GM23248 (cell line): ENCODE measurements at regions not wholly inside any gene's neighbourhood (a gene's known extent, or its start where the extent isn't known, plus 50 kb on each side); places are given as distances from the start of the nearest gene placed in this dataset.

Source experiments
- DNase-seq: peaks from one replicate; pipeline ENCODE4 v3.0.0-alpha.2; 2015
- H2AFZ ChIP-seq: fragments of 200-600 bp; sonication (generic); 2 replicates; pipeline ENCODE4 v1.6.1; 2016; ENCODE audit warnings: antibody characterized with exemption
- H3F3A ChIP-seq: fragments of 200-600 bp; sonication (generic); 2 replicates; pipeline ENCODE4 v1.6.1; 2016; ENCODE audit warnings: mild to moderate bottlenecking, antibody characterized with exemption, mixed run types; ENCODE audit not compliant: insufficient read depth
- H3K27ac ChIP-seq: fragments of 200-600 bp; sonication (generic); 2 replicates; pipeline ENCODE4 v1.5.1; 2016; ENCODE audit warnings: mild to moderate bottlenecking
- H3K27me3 ChIP-seq: fragments of 200-600 bp; sonication (generic); replicated peaks from 2 replicates; pipeline ENCODE4 v1.6.1; 2016; ENCODE audit warnings: mild to moderate bottlenecking; ENCODE audit not compliant: insufficient read depth
- H3K36me3 ChIP-seq: fragments of 200-600 bp; sonication (generic); 2 replicates; pipeline ENCODE4 v1.6.1; 2016; ENCODE audit warnings: low read depth, mild to moderate bottlenecking
- H3K4me1 ChIP-seq: fragments of 200-600 bp; sonication (generic); 2 replicates; pipeline ENCODE4 v1.6.1; 2016; ENCODE audit warnings: mild to moderate bottlenecking; ENCODE audit not compliant: insufficient read depth
- H3K4me2 ChIP-seq: fragments of 200-600 bp; sonication (generic); one replicate; pipeline ENCODE4 v1.6.1; 2016; ENCODE audit warnings: mild to moderate bottlenecking; ENCODE audit not compliant: unreplicated experiment
- H3K4me3 ChIP-seq: fragments of 200-600 bp; sonication (generic); 2 replicates; pipeline ENCODE4 v1.5.1; 2016; ENCODE audit warnings: mild to moderate bottlenecking
- H3K79me2 ChIP-seq: fragments of 200-600 bp; sonication (generic); 2 replicates; pipeline ENCODE4 v1.6.1; 2016; ENCODE audit warnings: mild to moderate bottlenecking; ENCODE audit not compliant: insufficient read depth
- H3K9ac ChIP-seq: fragments of 200-600 bp; sonication (generic); 2 replicates; pipeline ENCODE4 v1.6.1; 2016; ENCODE audit warnings: mild to moderate bottlenecking
- H3K9me2 ChIP-seq: fragments of 200-600 bp; sonication (generic); 2 replicates; pipeline ENCODE4 v1.6.1; 2016; ENCODE audit warnings: mixed run types, mild to moderate bottlenecking, moderate library complexity; ENCODE audit not compliant: insufficient read depth
- H3K9me3 ChIP-seq: fragments of 200-600 bp; sonication (generic); one replicate; pipeline ENCODE4 v1.6.1; 2017; ENCODE audit warnings: low read depth
- H4K20me1 ChIP-seq: fragments of 200-600 bp; sonication (generic); 2 replicates; pipeline ENCODE4 v1.6.0; 2016; ENCODE audit not compliant: insufficient read depth
- EZH2 ChIP-seq: fragments of 200-600 bp; sonication (generic); IDR thresholded peaks from 2 replicates; pipeline ENCODE4 v1.6.1; 2018; ENCODE audit warnings: antibody characterized with exemption, mild to moderate bottlenecking; ENCODE audit not compliant: insufficient read depth, poor library complexity, severe bottlenecking
- EZH2phosphoT487 ChIP-seq: fragments of 200-600 bp; sonication (generic); IDR thresholded peaks from 2 replicates; pipeline ENCODE4 v1.6.1; 2018; ENCODE audit warnings: antibody characterized with exemption, moderate library complexity, mild to moderate bottlenecking, low read depth; ENCODE audit not compliant: insufficient read depth
- WGBS, 2 experiments: methylation state at CpG; one replicate each; pipeline ENCODE4 v1.1.6; 2015 to 2017; ENCODE audit warnings: low lambda C conversion rate in 2 of 2, low coverage in 1 of 2; ENCODE audit errors: missing lambda C conversion rate in 2 of 2; 5-methylcytosine and 5-hydroxymethylcytosine counted together
- in situ Hi-C: fragments of 300-500 bp; cut with MboI; formaldehyde crosslinking; loops from 2 replicates; pipeline ENCODE4 v1.15.0; 2020

GRCh38 chr4:106746451-106746850 is 289.7 kb downstream of the DKK2 start:
- DNase-seq, result peak; percentile 80
- TF ChIP-seq EZH2phosphoT487, result no peak
- H3K27ac ChIP-seq, result peak overlapping the region; percentile 47

GRCh38 chr4:106738121-106738520 is 298.0 kb downstream of the DKK2 start:
- no peak overlapping the region for H3K9ac ChIP-seq
- H3K4me3 ChIP-seq, result no peak overlapping the region
- no peaks in the 10 kb centered on the region for H4K20me1 ChIP-seq
- H3K79me2 ChIP-seq, result no peaks in the 10 kb centered on the region
- no peaks in the 10 kb centered on the region; the same call in 1 of the 2 replicates for H3K9me2 ChIP-seq
- WGBS, 2 experiments, result 74 to 76% methylated on average over 5 of the region's 5 CpGs
- no peaks in the 10 kb centered on the region for H3K27me3 ChIP-seq
- no peak overlapping the region for H3K27ac ChIP-seq
- no peaks in the 10 kb centered on the region for H3F3A ChIP-seq
- H3K4me2 ChIP-seq, result no peak overlapping the region
- H2AFZ ChIP-seq, result no peak overlapping the region
- no peaks in the 10 kb centered on the region for H3K36me3 ChIP-seq
- TF ChIP-seq EZH2, result no peak
- no peak for TF ChIP-seq EZH2phosphoT487
- in situ Hi-C loops, result no loop called here
- DNase-seq, result no peak
- H3K4me1 ChIP-seq, result no peaks in the 10 kb centered on the region
- no peaks in the 10 kb centered on the region for H3K9me3 ChIP-seq

More at GRCh38 chr4:106746451-106746850, 289.7 kb downstream of the DKK2 start:
- Histone ChIP-seq H3K9me3 (no peaks in the 10 kb centered on the region), H3K27me3 (no peaks in the 10 kb centered on the region), H3K79me2 (no peaks in the 10 kb centered on the region), H3K36me3 (no peaks in the 10 kb centered on the region), H3K9ac (no peak overlapping the region), H3K4me1 (peaks cover 15% of the 10 kb centered on the region), H4K20me1 (no peaks in the 10 kb centered on the region), H3K4me2 (peak overlapping the region; percentile 32), H3K4me3 (no peak overlapping the region), H3F3A (peaks cover 16% of the 10 kb centered on the region), H2AFZ (peak overlapping the region; percentile 7), H3K9me2 (no peaks in the 10 kb centered on the region)
- in situ Hi-C loops, result no loop called here

GRCh38 chr4:106718548-106718947 is 317.6 kb downstream of the DKK2 start:
- Histone ChIP-seq H2AFZ (no peak overlapping the region), H3K36me3 (no peaks in the 10 kb centered on the region), H3K4me3 (no peak overlapping the region), H3K9me2 (no peaks in the 10 kb centered on the region), H3K9ac (no peak overlapping the region), H3K4me1 (peaks cover 16% of the 10 kb centered on the region), H3K27ac (no peak overlapping the region), H3K4me2 (no peak overlapping the region), H3K79me2 (no peaks in the 10 kb centered on the region), H3K9me3 (no peaks in the 10 kb centered on the region), H3K27me3 (no peaks in the 10 kb centered on the region), H4K20me1 (no peaks in the 10 kb centered on the region), H3F3A (no peaks in the 10 kb centered on the region)
- 38 to 73% methylated on average over 1 of the region's 1 CpG for WGBS, 2 experiments
- DNase-seq, result no peak
- TF ChIP-seq EZH2, result no peak
- TF ChIP-seq EZH2phosphoT487, result no peak
- in situ Hi-C loops, result no loop called here

- Histone ChIP-seq H3F3A (no peaks in the 10 kb centered on the region), H3K9me3 (no peaks in the 10 kb centered on the region), H3K9me2 (no peaks in the 10 kb centered on the region), H4K20me1 (no peaks in the 10 kb centered on the region), H3K4me2 (peak overlapping the region; percentile 25), H3K79me2 (no peaks in the 10 kb centered on the region), H3K4me1 (peaks cover 16% of the 10 kb centered on the region), H3K4me3 (no peak overlapping the region), H2AFZ (peak overlapping the region; percentile 71), H3K9ac (peak overlapping the region; percentile 9; the same call in 1 of the 2 replicates), H3K36me3 (no peaks in the 10 kb centered on the region), H3K27me3 (no peaks in the 10 kb centered on the region), H3K27ac (peak overlapping the region; percentile 73)
- DNase-seq, result peak; percentile 69
- 35 to 46% methylated on average over 4 of the region's 4 CpGs for WGBS, 2 experiments
- in situ Hi-C loops, result no loop called here
- TF ChIP-seq EZH2 (no peak), EZH2phosphoT487 (no peak)
These were observed 319.0 kb downstream of the DKK2 start for GRCh38 chr4:106717091-106717490.

- TF ChIP-seq EZH2 (no peak), EZH2phosphoT487 (no peak)
- Histone ChIP-seq H3K9me2 (no peaks in the 10 kb centered on the region), H3F3A (no peaks in the 10 kb centered on the region), H3K9me3 (no peaks in the 10 kb centered on the region), H2AFZ (no peak overlapping the region), H3K4me3 (no peak overlapping the region), H3K36me3 (no peaks in the 10 kb centered on the region), H3K4me2 (no peak overlapping the region), H3K79me2 (no peaks in the 10 kb centered on the region), H3K4me1 (peaks cover 16% of the 10 kb centered on the region), H3K27ac (no peak overlapping the region), H4K20me1 (no peaks in the 10 kb centered on the region), H3K9ac (no peak overlapping the region), H3K27me3 (no peaks in the 10 kb centered on the region)
- no peak for DNase-seq
- in situ Hi-C loops, result no loop called here
These were observed 320.3 kb downstream of the DKK2 start for GRCh38 chr4:106715825-106716224.
